ACC112 (cell line): ENCODE measurements at regions not wholly inside any gene's neighbourhood (a gene's known extent, or its start where the extent isn't known, plus 50 kb on each side); places are given as distances from the start of the nearest gene placed in this dataset.

Experiments used
- H2AFZ ChIP-seq: fragments of 200-600 bp; sonication (generic); one replicate; pipeline ENCODE4 v1.6.0; 2017; ENCODE audit warnings: antibody characterized with exemption, low read length; ENCODE audit not compliant: unreplicated experiment
- H3K27ac ChIP-seq: fragments of 200-600 bp; sonication (generic); 2 replicates; pipeline ENCODE4 v1.5.1; 2014; ENCODE audit warnings: low read depth, mild to moderate bottlenecking, antibody characterized with exemption, low read length, moderate library complexity
- H3K27me3 ChIP-seq: fragments of 200-600 bp; sonication (generic); 2 replicates; pipeline ENCODE4 v1.6.1; 2014; ENCODE audit warnings: mild to moderate bottlenecking, antibody characterized with exemption, low read length, moderate library complexity, mixed read lengths; ENCODE audit not compliant: insufficient read depth
- H3K36me3 ChIP-seq: fragments of 200-600 bp; sonication (generic); 2 replicates; pipeline ENCODE4 v1.6.1; 2016; ENCODE audit warnings: mild to moderate bottlenecking, antibody characterized with exemption, low read length, moderate library complexity, mixed read lengths; ENCODE audit not compliant: insufficient read depth
- H3K4me1 ChIP-seq: fragments of 200-600 bp; sonication (generic); one replicate; pipeline ENCODE4 v1.6.1; 2016; ENCODE audit warnings: low read length, mixed read lengths; ENCODE audit not compliant: insufficient read depth, unreplicated experiment, control insufficient read depth
- H3K4me3 ChIP-seq: fragments of 200-600 bp; sonication (generic); 2 replicates; pipeline ENCODE4 v1.5.1; 2014; ENCODE audit warnings: mild to moderate bottlenecking, low read depth, low read length
- H3K79me2 ChIP-seq: fragments of 200-600 bp; sonication (generic); one replicate; pipeline ENCODE4 v1.6.0; 2016; ENCODE audit warnings: low read length; ENCODE audit not compliant: control insufficient read depth, unreplicated experiment, insufficient read depth

GRCh38 chr7:1286946-1287645, 54.4 kb downstream of the UNCX start:
- H3K79me2 ChIP-seq: no peaks in the 10 kb centered on the region
- H3K27ac ChIP-seq: no peak overlapping the region
- no peak overlapping the region for H3K4me3 ChIP-seq
- no peaks in the 10 kb centered on the region for H3K4me1 ChIP-seq
- H2AFZ ChIP-seq: no peak overlapping the region
- H3K36me3 ChIP-seq: no peaks in the 10 kb centered on the region
- H3K27me3 ChIP-seq: peaks cover 11% of the 10 kb centered on the region

DNA sequence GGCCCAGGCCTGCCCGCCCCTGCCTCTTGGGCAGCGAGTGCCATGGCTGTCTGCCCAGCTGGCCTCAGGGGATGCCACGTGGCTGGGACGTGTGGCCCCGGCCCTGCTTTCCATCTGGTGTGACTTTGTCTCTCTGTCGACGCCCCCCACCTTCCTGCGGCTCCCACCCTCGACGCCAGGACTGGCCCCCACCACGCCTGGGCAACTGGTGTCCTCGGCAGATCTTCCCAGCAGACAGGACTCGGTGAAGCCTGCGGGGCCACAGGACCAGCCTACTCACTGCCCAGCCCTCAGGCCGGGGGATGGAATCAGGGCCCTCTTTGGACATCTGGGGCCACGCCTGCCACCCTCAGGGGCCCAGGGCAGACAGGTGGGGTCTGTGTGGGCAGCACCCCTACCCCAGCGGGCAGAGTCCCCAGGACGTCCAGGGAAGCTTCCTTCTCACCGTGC, 55.1 kb downstream of the UNCX start:
- peaks cover 16% of the 10 kb centered on the region for H3K27me3 ChIP-seq

GRCh38 chr7:1288390-1288995, 55.8 kb downstream of the UNCX start:
- H3K27ac ChIP-seq: no peak overlapping the region
- no peaks in the 10 kb centered on the region for H3K36me3 ChIP-seq
- H3K4me1 ChIP-seq: no peaks in the 10 kb centered on the region
- H3K4me3 ChIP-seq: no peak overlapping the region
- no peak overlapping the region for H2AFZ ChIP-seq
- H3K27me3 ChIP-seq: peaks cover 23% of the 10 kb centered on the region
- H3K79me2 ChIP-seq: no peaks in the 10 kb centered on the region

More for the DNA sequence above, 55.1 kb downstream of the UNCX start:
- no peak overlapping the region for H3K27ac ChIP-seq
- no peak overlapping the region for H2AFZ ChIP-seq
- no peaks in the 10 kb centered on the region for H3K79me2 ChIP-seq
- no peaks in the 10 kb centered on the region for H3K36me3 ChIP-seq
- H3K4me1 ChIP-seq: no peaks in the 10 kb centered on the region
- H3K4me3 ChIP-seq: no peak overlapping the region

- Histone ChIP-seq H3K4me3 (no peak overlapping the region), H3K27ac (no peak overlapping the region), H3K36me3 (no peaks in the 10 kb centered on the region), H3K4me1 (no peaks in the 10 kb centered on the region), H2AFZ (no peak overlapping the region), H3K27me3 (peaks cover 27% of the 10 kb centered on the region), H3K79me2 (no peaks in the 10 kb centered on the region)
Measured at GRCh38 chr7:1288996-1289551, 56.4 kb downstream of the UNCX start.

GRCh38 chr7:1289666-1290025, 57.0 kb downstream of the UNCX start:
- H3K79me2 ChIP-seq: no peaks in the 10 kb centered on the region
- peaks cover 27% of the 10 kb centered on the region for H3K27me3 ChIP-seq
- H3K4me3 ChIP-seq: peak overlapping the region; percentile 75

DNA sequence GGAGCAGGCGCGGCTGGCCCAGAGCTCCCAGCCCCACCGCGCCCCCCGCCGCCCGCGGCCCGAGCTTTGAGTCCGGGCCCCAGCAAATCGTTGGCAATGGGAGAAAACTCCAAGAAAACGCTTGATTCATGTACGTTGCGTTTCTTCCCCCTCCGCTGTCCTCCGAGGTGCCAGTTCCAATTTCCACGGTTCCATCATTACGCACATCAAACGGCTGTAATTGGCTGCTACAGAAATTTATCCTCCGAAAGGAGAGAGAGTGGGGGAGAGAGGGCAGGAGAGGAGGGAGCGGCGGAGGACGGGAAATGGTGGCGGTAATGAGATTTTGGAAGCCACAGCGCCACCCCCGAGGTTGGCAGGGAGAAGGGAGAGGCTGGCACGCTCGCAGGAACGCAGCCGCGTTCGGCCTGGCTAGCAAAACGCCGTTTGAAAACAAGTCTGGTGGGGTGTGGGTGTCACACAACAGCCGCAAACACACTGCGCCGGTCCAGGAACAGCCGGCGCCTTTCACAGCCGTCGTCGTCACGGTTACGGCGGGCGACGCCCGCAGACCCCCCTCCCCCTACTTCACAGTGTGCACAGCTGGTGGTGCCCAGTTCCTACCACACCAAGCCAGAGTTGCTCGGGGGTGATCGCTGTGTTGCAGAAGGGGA, 57.5 kb downstream of the UNCX start:
- Histone ChIP-seq H3K4me1 (no peaks in the 10 kb centered on the region), H3K27me3 (peaks cover 27% of the 10 kb centered on the region), H2AFZ (peak overlapping the region; percentile 83), H3K4me3 (peak overlapping the region; percentile 75), H3K79me2 (no peaks in the 10 kb centered on the region), H3K36me3 (no peaks in the 10 kb centered on the region), H3K27ac (no peak overlapping the region)

More at GRCh38 chr7:1289666-1290025, 57.0 kb downstream of the UNCX start:
- no peaks in the 10 kb centered on the region for H3K36me3 ChIP-seq
- no peak overlapping the region for H3K27ac ChIP-seq
- H2AFZ ChIP-seq: peak overlapping the region; percentile 83
- H3K4me1 ChIP-seq: no peaks in the 10 kb centered on the region

DNA sequence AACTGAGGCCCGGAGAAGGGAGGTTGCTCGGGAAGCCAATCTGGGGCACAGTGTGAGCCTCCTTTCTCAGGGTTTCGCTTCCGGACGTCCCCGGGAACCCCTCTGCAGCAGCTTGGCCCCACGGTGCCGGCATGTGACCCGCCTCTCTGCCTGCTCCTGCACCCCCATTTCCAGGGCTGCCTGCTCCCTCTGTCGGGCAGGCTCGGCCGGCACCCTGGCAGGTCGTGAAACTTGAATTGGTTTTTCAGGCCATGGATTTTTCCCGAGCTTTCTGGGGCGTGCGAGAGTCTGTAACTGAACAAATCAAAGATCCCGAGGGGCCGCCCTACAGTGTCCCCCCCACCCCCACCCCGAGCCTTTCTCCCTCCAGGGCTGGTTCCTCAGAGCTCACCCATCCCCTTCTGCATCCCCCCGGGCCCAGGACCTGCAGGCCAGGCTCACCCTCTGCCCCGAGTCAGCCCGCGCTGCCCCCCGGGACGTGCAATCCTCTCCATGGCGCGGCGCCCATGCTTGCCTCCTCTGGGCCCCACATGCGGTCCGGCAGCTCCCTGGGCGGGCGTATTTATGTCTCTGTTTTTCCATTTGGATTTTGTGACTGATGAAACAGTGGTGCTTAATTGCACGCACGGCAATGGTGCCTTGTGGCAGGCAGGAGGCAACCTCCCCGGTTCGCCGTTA, 58.1 kb downstream of the UNCX start:
- H3K4me3 ChIP-seq: peak overlapping the region; percentile 75
- peak overlapping the region; percentile 83 for H2AFZ ChIP-seq
- H3K4me1 ChIP-seq: no peaks in the 10 kb centered on the region
- H3K27me3 ChIP-seq: peaks cover 28% of the 10 kb centered on the region
- H3K79me2 ChIP-seq: no peaks in the 10 kb centered on the region
- no peak overlapping the region for H3K27ac ChIP-seq
- no peaks in the 10 kb centered on the region for H3K36me3 ChIP-seq

GRCh38 chr7:1291357-1291689, 58.7 kb downstream of the UNCX start:
- no peak overlapping the region for H3K27ac ChIP-seq
- no peaks in the 10 kb centered on the region for H3K4me1 ChIP-seq
- H2AFZ ChIP-seq: no peak overlapping the region
- no peaks in the 10 kb centered on the region for H3K36me3 ChIP-seq
- H3K79me2 ChIP-seq: no peaks in the 10 kb centered on the region
- H3K4me3 ChIP-seq: no peak overlapping the region
- peaks cover 33% of the 10 kb centered on the region for H3K27me3 ChIP-seq

- H3K79me2 ChIP-seq: no peaks in the 10 kb centered on the region
Measured at GRCh38 chr7:1291845-1292765, 59.4 kb downstream of the UNCX start.

More at GRCh38 chr7:1291845-1292765, 59.4 kb downstream of the UNCX start:
- Histone ChIP-seq H3K27ac (no peak overlapping the region), H3K36me3 (no peaks in the 10 kb centered on the region), H3K27me3 (peaks cover 41% of the 10 kb centered on the region), H2AFZ (no peak overlapping the region), H3K4me1 (no peaks in the 10 kb centered on the region), H3K4me3 (no peak overlapping the region)
